ENCODE measurements at regions not wholly inside any gene's neighbourhood (a gene's known extent, or its start where the extent isn't known, plus 50 kb on each side); places are given as distances from the start of the nearest gene placed in this dataset.

- TF ChIP-seq POLR2A (IDR thresholded peaks at IDR 0.05; ENCODE audit: borderline replicate concordance, extremely low read depth, insufficient read depth, insufficient read length) (no peak), CTCF (IDR thresholded peaks at IDR 0.05 in 2 of 3, conservative IDR thresholded peaks at IDR 0.05 in 1 of 3; ENCODE audit: borderline replicate concordance in 1 of 3, insufficient read depth in 1 of 3, low read depth in 2 of 3, low read length in 2 of 3) (no peak)
Observed at GRCh38 chrX:39320165-39320564, 518.9 kb downstream of the MID1IP1 start.

Measured in HCT116 (cell line).